NCI-H2227 (cell line): ENCODE measurements at regions not wholly inside any gene's neighbourhood (a gene's known extent, or its start where the extent isn't known, plus 50 kb on each side); places are given as distances from the start of the nearest gene placed in this dataset.
"Not testable (repeated sequence)": the region's sequence is repeated elsewhere in the genome, so short reads cannot be mapped to it uniquely, and the experiment has no call there.

Experiments used
- DNase-seq: peaks from one replicate; lab custom pipeline; 2025; ENCODE audit not compliant: unreplicated experiment; lab: John Stamatoyannopoulos, UW

DNA sequence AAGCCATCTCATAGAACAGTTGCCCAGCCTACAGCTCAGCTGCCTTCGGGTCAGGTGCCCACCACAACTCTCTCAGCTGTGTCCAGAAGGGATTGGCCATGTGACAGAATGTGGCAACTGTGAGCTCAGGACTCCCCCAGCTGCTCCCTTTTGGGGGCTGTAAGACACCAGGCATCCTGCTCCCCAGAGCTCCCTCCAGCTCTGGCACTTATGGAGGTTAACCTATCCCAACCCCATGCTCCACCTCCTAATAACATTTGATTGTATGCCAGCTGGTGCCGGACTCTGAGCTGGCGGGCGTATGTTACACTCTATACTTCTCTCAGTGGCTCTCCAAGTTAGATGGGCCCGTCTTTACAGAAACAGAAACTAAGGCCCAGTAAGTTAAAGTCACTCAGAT lies 222.8 kb downstream of the FAM43A start:
- no peak for DNase-seq

DNA sequence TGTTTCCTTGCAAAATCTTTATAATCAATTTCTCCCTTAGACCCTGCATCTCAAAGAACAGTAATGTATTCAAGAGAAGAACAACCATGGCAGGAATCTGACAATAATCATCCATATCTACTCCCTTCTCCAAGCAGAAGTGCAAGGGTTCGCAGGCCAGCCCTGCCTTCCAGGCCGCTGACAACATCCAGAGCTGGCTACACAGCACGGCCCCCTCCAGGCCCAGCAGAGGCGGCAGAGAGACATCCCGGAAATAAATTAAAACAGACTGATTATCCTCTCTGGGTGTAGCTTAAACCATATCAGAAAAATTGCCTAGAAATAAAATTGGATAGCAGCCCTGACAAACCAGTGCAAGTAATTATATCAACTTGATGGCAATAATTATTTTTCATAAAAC lies 223.3 kb downstream of the FAM43A start:
- no peak for DNase-seq

DNA sequence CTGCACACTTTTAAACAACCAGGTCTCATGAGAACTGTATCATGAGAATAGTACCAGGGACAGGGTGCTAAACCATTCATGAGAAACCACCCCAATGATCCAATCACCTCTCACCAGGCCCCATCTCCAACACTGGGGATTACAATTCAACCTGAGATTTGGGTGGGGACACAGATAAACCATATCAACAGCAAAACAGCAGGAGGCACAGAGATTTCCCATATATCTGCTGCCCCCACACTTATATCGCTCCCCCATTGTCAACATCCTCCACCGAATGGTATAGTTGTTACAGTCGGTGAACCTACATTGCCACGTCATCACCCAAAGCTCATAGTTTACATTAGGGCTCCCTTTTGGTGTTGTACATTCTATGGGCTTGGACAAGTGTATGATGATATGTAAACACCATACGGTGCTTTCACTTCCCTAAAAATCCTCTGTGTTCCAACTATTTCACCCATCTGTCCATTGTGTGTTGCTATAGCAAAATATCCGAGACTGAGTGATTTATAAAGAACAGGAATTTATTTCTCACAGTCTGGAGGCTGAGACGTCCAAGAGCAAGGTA lies 224.8 kb downstream of the FAM43A start:
- DNase-seq: no peak

DNA sequence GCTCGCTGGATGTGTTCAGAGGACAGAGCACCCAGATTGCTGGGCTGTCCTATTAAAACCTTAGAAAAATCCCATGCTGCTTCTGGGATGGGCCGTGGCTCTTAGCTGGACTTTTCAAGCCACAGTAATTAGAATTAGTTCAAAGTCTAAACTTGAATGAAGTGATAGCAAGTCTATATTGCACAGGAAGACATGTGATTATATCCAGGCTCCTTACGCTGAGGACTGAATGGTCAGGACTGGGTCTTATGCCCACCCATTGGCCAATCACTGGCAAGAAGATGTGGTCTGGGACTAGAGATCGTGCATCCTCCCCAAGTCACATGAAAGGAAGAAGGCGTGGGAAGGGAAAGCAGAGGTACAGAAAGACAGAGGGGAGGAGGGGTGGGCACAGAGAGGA lies 227.6 kb downstream of the FAM43A start:
- no peak for DNase-seq

DNA sequence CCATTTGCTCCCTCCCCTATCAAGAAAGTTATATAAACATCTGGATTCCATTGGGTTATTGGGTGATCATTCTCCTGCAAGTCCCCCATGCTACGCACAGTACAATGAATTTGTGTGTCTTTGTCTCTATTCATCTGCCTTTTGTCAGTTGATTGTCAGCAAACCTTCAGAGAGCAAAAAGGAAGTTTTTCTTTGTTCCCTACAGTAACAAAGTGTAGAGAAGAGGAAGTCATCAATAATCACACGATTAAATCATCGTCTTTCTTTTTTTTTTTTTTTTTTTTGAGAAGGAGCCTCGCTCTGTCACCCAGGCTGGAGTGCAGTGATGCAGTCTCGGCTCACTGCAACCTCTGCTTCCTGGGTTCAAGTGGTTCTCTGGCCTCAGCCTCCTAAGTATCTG lies 239.2 kb downstream of the FAM43A start:
- not testable (repeated sequence) for DNase-seq

DNA sequence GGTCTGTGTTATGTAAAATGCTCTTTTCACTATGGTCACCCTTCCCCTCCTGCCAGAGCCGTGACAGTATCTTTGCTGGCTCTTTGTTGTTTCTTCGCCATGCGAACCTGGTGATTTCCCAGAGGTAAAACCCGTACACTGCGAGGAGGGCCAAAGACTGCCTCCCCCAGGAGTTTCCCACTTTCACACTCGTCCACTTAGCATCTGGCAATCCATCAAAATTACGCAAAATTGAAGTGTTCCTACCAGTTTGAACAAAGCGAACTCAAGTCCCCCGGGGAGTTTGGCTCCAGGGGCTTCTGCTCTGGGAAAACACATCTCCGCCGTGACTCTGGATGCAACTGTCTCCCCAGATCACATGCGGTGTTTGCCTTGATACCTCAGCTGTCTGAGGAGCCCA lies 239.9 kb downstream of the FAM43A start:
- peak; percentile 62 for DNase-seq

DNA sequence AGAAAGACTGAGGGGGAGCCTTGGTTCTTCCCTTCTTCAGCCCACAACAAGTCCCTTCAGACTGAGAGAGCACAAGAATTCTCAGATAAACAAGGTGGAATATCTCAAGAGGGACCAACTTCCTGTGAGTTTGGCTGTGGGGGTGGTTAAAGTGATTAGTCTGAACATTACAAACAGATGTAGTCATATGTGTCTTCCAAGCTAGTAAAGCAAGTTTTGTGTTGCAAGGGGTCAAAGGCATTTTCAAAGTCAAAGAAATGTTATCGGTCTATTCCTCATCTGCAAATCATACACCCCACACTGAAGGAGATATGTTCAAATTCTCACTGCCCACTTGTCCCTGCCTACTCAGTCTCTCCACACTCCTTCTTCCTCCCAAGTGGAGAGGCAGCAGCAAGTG lies 242.5 kb downstream of the FAM43A start:
- no peak for DNase-seq

DNA sequence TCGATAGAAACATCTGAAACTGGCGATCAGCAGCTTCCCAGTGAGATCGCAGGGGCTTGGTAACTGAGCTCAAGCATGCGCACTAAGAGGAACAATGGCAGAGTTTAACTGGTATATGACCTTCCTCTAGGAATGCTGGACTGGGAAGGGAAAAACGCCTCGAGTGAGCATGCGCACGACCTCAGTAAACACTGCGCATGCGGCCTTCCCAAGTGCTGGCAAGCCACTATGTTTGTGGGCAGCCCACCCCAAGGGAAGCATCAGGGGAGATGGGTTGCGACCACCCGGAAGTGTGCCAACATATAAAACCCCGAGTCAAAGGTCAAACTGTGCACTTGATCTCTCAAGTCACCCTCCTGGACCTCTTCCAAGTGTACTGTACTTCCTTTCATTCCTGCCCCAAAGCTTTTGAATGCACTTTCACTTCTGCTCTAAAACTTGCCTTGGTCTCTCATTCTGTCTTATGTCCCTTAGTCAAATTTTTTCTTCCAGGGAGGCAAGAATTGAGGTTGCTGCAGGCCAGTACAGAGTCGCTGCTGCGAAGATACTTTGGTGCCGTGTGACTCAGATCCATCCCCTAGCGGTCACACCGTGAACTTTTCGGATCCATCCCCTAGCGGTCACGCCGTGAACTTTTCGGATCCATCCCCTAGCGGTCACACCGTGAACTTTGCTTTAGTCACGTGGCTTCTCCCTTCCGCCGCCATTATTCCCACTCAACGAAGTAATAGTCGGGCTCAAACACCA lies 243.3 kb downstream of the FAM43A start:
- DNase-seq: no peak

DNA sequence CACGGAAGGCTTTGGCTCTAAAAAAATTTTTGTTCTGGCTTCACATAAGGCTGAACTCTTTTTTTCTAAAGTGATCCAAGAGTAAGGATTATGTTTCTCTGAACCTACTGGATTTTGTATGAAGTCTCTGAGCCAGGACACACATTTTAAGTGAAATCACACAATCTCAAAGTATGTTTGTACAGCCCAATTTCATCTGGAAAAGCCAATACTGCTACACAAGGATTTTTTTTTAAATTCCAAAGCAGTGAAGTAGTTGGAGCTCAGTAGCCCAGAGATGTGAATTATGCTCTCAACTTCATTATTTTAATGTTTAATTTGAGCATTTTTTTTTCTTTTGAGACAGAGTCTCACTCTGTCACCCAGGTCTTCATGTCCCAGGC lies 243.9 kb downstream of the FAM43A start:
- DNase-seq: no peak

DNA sequence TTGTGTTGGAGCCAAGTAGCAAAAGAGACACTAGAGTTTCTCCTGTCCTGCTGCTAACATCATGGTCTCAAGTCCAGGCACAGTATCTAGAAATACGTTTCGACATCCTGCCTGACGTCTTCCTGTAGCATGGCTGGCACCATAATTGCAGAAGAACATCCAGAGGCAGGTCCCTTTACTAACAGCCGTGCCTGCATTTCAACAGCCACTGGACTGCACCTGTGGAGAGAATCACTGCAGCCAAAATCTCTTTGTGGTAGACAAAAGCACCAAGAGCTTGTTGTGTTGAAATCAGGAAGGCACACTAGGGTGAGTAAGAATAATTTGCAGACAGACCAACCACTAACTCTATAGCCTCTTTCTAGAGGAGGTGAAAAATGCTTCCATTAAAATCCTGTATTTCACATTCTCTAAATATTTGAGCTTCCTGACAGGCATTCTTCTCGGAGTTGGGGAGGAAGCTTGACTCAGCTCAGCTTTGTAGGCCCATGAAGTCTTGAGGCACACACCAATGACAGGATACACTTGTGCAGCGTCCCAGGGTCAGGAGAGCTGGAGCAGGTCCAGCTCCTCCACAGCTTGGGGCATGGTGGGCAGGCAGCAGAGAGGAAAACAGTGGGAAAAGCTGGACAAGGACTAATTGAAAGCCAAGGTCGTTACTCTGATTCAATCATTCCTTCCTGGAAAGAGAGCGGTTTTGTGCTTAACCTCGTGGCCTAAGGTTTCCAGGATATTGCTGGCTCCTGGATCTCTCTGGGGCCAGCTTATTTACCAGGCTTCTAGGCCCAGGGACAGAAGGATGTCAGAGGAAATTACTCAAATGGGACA lies 244.9 kb downstream of the FAM43A start:
- no peak for DNase-seq

DNA sequence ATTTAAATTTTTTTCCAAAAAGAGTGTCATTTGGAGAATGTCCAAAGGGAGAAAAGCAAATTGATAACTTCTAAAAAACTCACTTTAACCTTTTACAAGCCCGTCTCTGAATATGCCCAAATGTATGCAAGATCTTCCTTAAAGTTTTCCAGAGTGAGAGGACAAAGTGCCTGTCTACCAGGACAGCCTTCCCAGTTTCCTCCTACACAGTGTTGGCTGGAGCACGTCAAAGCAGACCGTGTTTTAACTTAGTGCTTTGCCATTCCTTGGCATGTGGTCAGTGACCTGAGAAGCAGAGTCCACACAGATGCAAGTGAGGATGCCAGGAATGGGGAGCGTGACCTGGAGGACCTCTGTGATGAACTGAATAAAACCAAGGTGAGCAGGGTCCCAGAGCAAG lies 245.7 kb downstream of the FAM43A start:
- DNase-seq: no peak

DNA sequence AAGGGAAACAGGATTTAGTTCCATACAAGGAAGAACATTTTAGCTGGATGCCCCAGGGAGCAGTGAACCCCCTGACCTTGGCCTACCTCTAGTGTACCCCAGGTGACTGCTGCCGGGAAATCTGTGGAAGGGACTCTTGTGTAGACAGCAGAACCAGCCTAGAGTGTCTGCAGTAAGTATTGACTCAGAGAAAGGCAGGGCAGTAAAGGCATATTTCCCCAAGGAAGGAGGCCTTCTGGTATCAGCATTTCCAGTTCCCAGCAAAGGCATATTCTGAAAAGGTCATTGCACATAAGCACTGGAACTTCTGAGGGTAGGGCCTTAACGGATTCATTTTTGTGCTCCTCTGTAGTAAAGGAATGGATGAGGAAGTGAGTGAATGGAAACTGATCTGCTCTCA lies 246.2 kb downstream of the FAM43A start:
- no peak for DNase-seq

DNA sequence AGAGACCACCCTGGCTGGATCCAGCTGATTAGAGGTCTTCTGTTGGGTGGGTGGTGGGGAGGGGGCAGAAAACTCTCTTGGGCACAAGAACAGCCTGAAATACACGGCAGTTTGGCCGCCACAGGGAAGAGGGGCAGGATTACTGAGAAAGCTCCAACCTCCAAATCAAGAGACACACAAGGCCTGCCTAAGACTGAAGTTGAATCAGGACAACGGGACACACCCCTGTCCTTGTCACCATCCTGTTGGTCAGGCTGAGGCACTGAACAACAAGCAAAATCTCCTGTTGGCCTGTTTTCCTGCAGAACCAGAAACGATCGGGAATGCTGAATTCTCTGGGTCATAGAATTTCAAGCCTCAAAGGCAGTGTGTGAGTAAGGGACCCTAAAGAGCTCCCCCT lies 247.8 kb downstream of the FAM43A start:
- no peak for DNase-seq

DNA sequence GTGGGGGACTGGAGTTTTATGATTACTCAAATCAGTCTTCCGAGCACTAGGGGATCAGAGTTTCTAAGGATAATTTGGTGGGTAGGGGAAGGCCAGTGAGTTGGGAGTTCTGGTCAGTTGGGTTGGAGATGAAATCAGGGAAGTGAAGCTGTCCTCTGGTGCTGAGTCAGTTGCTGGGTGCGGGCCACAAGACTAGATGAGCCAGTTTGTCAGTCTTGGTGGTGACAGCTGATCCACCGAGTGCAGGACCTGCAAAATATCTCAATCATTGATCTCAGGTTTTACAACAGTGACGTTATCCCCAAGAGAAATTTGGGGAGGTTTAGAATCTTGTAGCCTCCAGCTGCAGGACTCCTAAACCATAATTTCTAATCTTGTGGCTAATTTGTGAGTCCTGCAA lies 249.4 kb downstream of the FAM43A start:
- no peak for DNase-seq

DNA sequence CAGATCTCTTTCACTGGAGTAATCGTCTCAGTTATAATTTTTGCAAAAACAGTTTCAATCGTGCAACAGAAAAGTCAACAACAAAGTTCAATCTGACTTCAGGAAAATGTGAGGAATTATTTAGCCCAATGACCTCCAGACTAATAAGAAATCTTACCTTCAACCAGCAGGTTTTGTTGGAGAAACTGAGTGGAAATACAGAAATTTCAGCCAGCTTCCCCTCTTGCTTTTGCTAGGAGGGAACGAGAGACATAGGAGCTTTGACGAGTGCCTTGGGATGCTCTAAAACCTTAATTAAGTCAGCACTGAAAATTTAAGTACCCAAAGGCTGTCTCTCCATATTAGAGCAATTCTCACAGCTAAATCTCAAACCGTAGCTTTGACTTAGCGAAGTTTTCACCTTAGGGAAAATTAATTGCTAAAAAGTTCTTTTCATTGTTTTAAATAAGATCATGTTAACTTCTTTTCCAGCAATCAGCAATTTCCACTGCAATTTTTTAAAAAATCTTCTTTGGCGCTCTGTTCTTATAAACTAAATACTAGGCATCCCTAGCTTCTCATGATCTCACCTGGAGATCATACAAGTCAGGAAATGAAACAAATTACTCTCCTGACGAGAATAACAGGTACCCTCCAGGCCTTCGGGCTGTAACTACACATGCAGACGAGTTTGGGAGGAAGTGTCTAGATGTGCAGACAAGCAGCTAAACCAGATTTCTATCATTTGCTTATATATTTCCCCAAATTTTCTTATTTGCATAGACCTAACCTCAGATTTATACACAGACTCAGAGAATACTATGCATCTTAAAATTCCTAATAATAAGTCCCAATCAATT lies 250.2 kb downstream of the FAM43A start:
- DNase-seq: no peak

DNA sequence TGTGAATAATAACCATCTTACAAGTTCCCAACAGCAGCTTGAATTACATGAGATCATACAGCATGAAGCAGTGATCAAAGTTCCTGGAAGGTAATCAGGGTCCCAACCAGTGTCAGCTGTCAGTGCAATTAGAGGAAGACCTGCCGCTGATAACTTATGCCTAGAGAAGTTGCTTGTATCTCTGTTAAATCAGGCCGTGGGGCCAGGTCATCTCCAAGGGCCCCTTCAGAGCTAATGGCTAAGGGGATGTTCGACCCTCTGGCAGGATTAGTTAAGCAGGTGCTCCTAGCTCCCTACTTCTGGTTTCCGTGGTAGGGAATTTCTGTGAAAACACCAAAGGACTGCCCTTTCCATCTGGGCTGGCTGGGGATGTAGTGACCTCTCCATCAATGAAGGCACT lies 251.0 kb downstream of the FAM43A start:
- DNase-seq: no peak

DNA sequence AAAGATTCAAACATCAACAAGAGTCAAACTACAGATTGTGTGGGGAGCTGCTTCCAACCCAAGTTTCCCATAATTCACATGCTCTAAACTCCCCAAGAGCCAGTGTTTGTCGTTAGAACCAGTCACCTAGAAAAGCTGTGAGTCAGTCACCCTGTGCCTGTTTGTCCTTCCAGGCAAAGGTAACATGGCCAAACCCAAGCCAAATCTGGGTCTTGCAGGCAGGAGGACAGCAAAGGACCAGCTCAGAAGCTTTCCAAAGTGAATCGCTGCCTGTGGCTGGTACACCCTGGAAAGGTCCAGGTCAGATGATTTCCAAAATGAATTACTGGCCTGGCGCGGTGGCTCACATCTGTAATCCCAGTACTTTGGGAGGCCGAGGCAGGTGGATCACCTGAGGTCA lies 251.5 kb downstream of the FAM43A start:
- no peak for DNase-seq

DNA sequence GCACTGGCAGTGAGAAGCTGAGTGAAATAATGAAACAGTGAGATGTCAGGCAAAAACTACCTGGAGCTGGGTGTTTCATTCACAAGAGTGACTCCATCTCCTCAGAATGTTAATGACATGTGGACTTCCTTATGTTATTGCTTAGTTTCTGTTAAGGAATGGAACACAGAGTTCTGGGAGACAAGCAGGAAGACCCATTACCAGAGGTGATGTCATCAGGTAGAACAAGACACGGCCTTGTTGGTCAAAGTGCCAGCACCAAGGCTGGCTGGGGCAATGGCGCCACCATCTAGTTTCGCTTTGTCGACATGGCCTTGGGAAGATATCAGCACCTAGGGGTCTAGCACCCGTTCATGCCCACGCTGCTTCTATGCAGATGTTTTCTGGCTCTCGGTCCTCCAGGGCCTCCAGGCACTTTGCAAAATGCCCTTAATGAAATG lies 252.2 kb downstream of the FAM43A start:
- DNase-seq: no peak

DNA sequence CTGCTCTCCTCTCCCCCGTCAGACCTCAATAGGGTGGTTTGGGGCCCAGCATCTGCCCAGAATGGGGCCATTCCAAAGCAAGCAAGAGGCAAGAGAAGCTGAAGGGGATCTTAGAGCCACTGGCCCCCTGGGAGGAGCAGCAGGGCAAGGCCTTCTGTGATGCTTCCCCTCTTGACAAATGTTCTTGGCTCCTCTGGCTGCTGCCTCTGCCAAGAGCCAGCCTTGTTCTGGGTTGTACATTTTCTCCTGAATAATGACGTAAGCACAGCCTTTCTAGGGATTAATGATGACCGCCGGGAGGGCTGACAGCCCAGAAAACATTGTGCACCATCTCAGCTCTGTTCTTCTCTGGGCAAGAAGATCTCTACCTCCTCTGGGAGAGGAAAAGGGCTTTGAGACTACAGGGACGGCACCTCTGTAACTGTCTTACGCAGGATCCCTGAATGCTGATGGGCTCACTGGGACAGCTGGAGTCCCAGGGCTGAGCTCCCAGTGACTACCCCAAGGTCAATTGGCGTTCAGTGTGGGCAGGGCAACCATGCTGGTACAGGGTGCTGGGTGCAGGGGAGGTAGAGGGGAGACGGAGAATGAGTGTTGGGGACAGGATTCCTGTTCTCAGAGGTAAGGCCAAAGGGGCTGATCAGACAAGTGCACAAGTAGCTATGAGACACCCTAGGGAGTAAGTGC lies 253.3 kb downstream of the FAM43A start:
- DNase-seq: no peak

DNA sequence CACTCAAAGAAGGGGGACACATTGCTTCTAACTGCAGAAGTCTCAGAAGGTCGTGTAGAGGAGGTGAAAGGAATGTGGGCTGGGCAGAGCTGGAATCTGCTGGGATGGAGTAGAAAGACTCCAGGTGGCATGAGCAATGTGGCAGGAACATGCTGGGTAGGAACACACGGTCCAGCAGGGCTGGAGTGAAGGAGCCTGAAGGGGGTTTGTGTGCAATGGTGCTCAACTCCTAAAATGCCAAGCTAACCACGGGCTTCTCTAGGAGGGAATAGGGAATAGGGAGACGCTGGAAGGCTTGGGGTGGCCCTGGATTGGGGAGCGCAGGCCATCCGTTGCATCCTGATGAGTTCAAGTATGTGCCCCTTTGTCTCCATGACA lies 253.8 kb downstream of the FAM43A start:
- no peak for DNase-seq
